COLO668 (cell line): ENCODE measurements at regions not wholly inside any gene's neighbourhood (a gene's known extent, or its start where the extent isn't known, plus 50 kb on each side); places are given as distances from the start of the nearest gene placed in this dataset.
A peak's percentile ranks its signal among the peaks of the same experiment; 100 is the strongest.
"Not testable (repeated sequence)": the region's sequence is repeated elsewhere in the genome, so short reads cannot be mapped to it uniquely, and the experiment has no call there.

Experiments used
- DNase-seq: peaks from one replicate; lab custom pipeline; 2025; ENCODE audit not compliant: unreplicated experiment; lab: John Stamatoyannopoulos, UW

GRCh38 chr1:24268555-24268954 lies 50.6 kb upstream of the GRHL3 start:
- not testable (repeated sequence) for DNase-seq

DNA sequence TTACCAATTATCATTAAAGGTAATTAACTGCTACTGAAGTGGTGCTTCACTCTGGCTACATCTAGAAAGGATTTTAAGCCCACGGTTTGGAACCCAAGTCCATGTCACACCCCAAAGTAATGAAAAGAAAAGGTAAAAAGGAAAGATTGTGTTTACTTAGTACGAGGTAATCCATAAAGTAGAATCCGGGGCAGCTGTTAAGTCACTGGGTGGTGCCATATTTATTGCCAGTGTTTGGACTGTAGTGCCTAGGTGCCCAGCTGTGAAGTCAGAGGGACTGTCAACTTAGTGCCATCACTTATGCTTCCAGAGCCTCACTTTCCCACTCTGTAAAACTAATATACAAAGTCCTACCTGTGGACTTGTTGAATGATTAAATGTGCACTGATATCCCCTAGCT lies 52.2 kb upstream of the GRHL3 start:
- DNase-seq = no peak

GRCh38 chr1:24266398-24266941 lies 52.7 kb upstream of the GRHL3 start:
- no peak for DNase-seq

GRCh38 chr1:24263746-24264145 lies 55.4 kb upstream of the GRHL3 start:
- no peak for DNase-seq

GRCh38 chr1:24263211-24263610 lies 55.9 kb upstream of the GRHL3 start:
- no peak for DNase-seq

GRCh38 chr1:24261977-24262376 lies 57.2 kb upstream of the GRHL3 start:
- DNase-seq = no peak

DNA sequence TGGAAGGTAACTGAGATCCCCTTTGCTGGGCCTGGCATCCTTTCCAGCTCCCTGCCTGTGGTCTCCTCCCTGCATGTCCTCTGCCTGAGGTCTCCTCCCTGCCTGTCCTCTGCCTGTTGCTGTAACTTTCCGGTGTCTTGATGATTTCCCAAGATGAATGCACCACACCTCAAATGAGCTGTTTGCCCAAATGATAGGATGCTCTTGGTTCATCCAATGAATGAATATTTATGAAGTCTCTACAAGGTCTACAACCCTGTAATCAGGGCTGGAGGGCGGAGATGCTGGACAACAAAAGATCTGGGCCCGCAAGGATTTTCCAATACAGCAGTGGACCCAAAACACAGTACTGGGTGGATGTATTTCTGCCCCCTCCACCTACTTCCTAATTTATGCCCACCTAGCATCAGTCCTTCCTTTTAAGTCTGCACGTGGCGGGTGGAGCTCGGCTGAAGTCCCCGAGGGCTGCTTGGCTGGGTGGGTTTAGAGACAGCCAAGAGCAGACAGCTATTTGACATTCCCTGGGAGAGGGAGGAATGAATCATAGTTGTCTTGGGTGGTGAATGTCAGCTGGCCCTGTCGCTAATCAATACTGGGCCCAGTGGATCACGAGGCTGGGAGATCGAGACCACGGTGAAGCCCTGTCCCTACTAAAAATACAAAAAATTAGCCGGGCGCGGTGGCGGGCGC lies 60.3 kb upstream of the GRHL3 start:
- no peak for DNase-seq

DNA sequence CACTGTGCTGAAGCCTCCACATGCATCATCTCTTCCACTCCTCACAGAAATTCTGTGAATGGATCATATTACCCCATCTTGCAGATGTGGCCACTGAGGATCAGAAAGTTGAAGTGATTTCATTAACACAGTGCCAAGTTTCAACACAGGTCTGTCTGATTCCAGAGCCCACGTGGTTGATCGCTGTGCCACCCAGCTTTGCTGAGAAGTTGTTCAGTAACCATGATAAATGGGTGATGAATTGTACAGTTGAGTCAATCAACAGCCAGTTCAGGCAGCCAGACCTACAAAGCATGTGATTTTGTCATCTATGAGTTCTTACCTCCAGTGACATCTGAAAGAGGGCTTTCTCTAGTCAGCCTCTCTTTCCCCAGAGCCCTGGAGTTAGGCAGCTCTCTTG lies 61.8 kb upstream of the GRHL3 start:
- DNase-seq = no peak

- DNase-seq = no peak
Measured at GRCh38 chr1:24256687-24257086, 62.5 kb upstream of the GRHL3 start.

GRCh38 chr1:24255226-24255625 lies 63.9 kb upstream of the GRHL3 start:
- DNase-seq = no peak

DNA sequence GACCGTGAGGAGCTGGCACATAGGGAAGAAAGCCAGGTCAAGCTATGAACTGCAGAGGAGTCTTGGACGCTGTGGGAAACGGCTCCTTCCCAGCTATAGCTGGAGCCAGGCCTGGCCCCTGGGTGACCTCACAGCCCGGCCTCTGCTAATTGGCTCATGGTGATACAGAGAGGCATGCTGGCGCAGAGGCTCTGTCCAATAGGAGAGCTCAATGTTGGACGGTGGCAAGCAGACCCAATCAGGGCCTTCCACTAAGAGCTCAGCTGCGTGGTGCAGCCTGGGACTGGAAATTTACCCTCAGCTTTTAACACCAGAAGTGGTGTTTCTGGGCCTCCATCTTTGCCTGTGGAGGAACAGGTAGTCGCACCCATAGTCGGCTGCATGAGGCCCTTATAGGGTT lies 64.4 kb upstream of the GRHL3 start:
- no peak for DNase-seq

DNA sequence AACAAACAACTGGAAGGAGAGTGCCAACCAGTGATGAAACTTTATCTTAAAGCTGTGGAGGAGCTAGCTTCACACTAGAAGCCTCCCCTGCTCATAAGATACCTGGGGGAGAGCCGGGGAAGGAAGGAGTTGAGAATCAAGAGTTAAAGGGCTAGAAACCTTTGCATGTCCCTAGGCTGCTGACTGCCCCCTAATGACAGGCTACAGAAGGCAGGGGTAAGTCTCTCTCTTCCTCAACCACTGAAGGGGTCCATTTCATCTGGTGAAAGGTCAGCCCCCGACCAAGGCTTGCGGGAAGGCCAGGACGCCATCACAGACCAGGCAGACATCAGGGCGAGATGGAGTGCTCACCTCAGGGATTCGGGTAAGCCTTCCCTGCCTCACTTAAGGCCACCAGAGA lies 65.6 kb upstream of the GRHL3 start:
- DNase-seq = no peak

DNA sequence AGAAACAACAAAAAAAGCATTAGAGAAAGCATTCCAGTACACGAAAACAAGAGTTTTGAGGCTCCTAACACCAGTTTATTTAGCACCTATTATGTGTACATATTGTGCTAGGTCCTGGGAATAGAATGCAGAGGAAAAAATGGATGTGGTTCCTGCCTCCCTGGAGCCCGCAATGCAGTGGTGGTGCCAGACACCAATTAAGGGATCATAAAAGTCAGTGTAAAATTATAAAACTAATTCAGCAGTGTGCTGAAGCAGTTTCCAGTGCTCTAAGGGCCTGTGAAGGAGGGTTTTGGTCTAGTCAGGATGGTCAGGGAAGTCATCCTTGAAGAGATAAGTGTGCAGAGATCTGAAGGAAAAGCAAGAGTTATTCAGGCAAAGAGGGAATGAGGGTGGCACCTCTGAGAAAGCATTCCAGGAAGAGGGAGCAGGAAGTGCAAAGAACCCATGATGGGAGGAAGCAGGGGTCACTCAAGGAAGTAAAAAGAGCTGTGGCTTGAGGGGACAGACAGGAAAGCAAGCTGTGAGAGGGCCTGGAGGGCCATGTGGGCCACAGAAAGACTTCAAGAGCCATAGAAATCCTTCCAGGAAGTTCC lies 65.2 kb upstream of the IFNLR1 start:
- no peak for DNase-seq

GRCh38 chr1:24251501-24251900 lies 64.4 kb upstream of the IFNLR1 start:
- no peak for DNase-seq

DNA sequence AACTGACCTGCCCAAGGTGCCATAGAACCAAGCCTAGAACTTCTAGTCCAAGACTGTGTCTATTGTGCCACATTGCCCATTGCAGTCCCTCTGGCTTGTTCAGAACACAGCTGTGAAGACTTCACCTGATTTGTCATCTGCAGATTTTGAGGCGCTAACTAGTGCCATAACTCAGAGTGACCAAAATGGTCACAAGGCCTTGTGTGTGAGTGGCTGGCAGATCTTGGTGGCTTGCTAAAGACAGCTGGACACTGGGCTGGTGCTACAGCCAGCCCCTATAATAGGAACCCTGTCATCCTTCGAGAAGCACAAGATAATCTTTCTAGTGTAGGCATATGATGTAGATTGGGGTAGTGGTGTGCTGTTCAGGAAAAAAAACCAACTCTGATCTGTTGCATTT lies 63.7 kb upstream of the IFNLR1 start:
- no peak for DNase-seq

DNA sequence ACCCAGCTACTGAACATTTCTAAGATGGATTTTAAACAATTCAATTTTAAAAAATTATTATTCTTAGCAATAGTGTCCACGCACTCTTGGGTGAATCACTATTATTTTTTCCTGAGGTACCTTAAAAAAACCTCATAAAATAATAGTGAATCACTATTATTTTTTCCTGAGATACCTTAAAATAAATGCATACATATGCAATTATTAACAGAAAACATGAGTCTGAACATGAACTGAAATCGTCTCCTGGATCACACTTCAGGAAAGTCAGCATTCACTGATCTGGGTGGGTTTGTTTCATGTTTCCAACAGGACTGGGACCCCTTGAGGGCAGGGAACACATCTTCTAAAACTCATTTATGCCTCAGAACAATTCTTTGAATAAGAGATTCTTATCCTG lies 63.1 kb upstream of the IFNLR1 start:
- no peak for DNase-seq

- DNase-seq = peak; percentile 20
Measured at GRCh38 chr1:24248859-24249258, 61.8 kb upstream of the IFNLR1 start.

DNA sequence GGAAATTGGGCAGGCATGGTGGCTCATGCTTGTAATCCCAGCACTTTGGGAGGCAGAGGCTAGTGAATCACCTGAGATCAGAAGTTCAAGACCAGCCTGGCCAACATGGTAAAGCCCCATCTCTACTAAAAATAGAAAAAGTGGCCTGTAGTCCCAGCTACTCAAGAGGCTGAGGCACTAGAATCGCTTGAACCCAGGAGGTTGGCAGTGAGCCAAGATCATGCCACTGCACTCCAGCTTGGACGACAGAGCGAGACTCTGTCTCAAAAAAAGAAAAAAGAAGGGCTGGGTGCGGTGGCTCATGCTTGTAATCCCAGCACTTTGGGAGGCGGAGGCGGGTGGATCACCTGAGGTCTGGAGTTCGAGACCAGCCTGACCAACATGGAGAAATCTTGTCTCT lies 60.2 kb upstream of the IFNLR1 start:
- DNase-seq = not testable (repeated sequence)

GRCh38 chr1:24244519-24245268 lies 57.6 kb upstream of the IFNLR1 start:
- no peak for DNase-seq

DNA sequence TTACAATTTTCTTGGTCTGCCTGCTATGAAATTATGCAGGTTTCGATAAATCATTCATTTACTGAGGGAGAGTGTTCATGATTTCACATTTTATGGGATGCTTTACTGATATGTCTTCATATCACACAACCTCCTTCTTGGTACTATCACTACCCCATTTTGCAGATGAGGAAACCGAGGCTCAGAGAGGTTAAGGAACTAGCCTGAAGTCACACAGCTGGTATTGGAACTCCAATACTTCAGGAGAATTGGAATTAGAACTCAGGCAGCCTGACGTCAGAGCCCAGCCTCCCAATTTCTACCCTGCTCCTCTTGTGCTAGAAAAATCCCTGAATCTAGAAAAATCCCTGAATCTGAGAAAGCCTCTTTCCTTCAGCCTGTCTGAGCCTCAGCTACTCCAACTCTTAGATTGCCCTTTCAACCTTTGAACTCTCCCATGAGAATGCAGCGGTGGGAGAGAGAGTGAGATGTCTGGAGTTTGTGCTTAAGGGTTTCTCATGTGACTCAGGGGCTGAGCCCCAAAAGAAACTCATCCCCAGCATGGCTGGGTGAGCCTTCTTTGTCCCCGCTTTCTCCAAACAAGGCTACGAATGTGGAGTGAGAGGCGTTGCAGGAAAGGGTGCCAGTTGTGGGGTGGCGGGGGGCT lies 50.8 kb upstream of the IFNLR1 start:
- DNase-seq = no peak

DNA sequence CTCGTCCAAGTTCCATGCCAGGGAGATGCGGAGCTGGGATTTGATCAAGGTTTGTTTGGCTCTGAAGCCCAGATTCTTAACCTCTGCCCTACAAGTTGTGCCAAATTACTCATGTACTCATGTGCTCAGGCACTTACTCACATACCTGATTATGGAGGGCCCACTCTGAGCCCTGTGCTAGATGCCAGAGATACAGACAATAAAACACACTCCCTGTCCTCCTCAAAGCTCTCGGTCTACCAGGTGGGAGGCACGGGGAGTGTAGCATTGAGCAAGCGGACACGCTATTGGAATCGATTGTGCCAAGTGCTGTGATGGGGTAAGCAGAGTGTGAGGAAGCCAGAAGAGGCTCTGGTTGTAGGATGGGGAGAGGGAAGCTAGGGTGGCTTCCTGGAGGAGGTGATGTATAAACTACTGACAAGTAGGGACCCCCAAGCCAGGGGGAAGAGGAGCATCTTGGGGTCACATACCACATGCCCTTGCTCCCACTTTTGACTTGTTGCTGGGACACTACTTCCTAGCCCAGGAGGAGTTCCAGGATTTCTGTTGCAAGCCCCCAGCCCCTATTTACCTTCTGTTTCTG lies 49.8 kb upstream of the IFNLR1 start:
- DNase-seq = no peak
